Mesenchymal stem cell (in vitro differentiated cells and primary cell): ENCODE measurements at regions not wholly inside any gene's neighbourhood (a gene's known extent, or its start where the extent isn't known, plus 50 kb on each side); places are given as distances from the start of the nearest gene placed in this dataset.
A peak's percentile ranks its signal among the peaks of the same experiment; 100 is the strongest.

ENCODE experiments used
- DNase-seq: peaks from one replicate; pipeline ENCODE4 v3.0.0-alpha.2; 2013
- H2AFZ ChIP-seq: one replicate; pipeline ENCODE4 v1.6.1; 2013; ENCODE audit warnings: low read depth, mild to moderate bottlenecking, control low read depth, inconsistent platforms, low read length, moderate library complexity
- H2AK5ac ChIP-seq: 2 replicates; pipeline ENCODE4 v1.6.1; 2013; ENCODE audit warnings: low read length, moderate library complexity, mild to moderate bottlenecking, inconsistent platforms; ENCODE audit not compliant: severe bottlenecking
- H2BK120ac ChIP-seq: one replicate; pipeline ENCODE4 v1.6.1; 2013; ENCODE audit warnings: low read depth, mild to moderate bottlenecking, inconsistent platforms, low read length, moderate library complexity
- H2BK12ac ChIP-seq, 2 experiments: one replicate each; pipeline ENCODE4 v1.6.1; 2013; ENCODE audit warnings: inconsistent platforms in 2 of 2, low read length in 2 of 2, mild to moderate bottlenecking in 2 of 2, moderate library complexity in 2 of 2, control low read depth in 1 of 2
- H2BK15ac ChIP-seq: one replicate; pipeline ENCODE4 v1.6.1; 2013; ENCODE audit warnings: mild to moderate bottlenecking, low read depth, inconsistent platforms; ENCODE audit not compliant: poor library complexity, severe bottlenecking
- H2BK5ac ChIP-seq: 2 replicates; pipeline ENCODE4 v1.6.1; 2013; ENCODE audit warnings: low read depth, mild to moderate bottlenecking, low read length, control low read depth, inconsistent platforms; ENCODE audit not compliant: poor library complexity, severe bottlenecking
- H3K14ac ChIP-seq, 2 experiments: one replicate each; pipeline ENCODE4 v1.6.1; 2013; ENCODE audit warnings: inconsistent platforms in 2 of 2, low read length in 2 of 2, control low read depth in 1 of 2, mild to moderate bottlenecking in 1 of 2, moderate library complexity in 1 of 2
- H3K18ac ChIP-seq, 2 experiments: one replicate each; pipeline ENCODE4 v1.6.1; 2013; ENCODE audit warnings: inconsistent platforms in 2 of 2, low read length in 2 of 2, control low read depth in 1 of 2, low read depth in 1 of 2, mild to moderate bottlenecking in 1 of 2
- H3K23ac ChIP-seq, 2 experiments: one replicate each; pipeline ENCODE4 v1.6.1; 2013; ENCODE audit warnings: inconsistent platforms in 2 of 2, low read length in 2 of 2, mild to moderate bottlenecking in 2 of 2, moderate library complexity in 2 of 2, control low read depth in 1 of 2
- H3K27ac ChIP-seq: 2 replicates; pipeline ENCODE4 v1.5.1; 2013; ENCODE audit warnings: mild to moderate bottlenecking, moderate library complexity, low read length, control low read depth, inconsistent platforms; ENCODE audit not compliant: poor library complexity, severe bottlenecking
- H3K27me3 ChIP-seq, 2 experiments: 2 replicates each; pipeline versions ENCODE4 v1.6.1 to v1.7.0; 2013; ENCODE audit warnings: low read length in 2 of 2, mild to moderate bottlenecking in 2 of 2, moderate library complexity in 2 of 2, control low read depth in 1 of 2, inconsistent platforms in 1 of 2; ENCODE audit not compliant: control insufficient read depth in 1 of 2, insufficient read depth in 1 of 2
- H3K36me3 ChIP-seq, 2 experiments: 2 replicates each; pipeline versions ENCODE4 v1.6.1 to v1.7.0; 2013; ENCODE audit warnings: low read length in 2 of 2, control low read depth in 1 of 2, inconsistent platforms in 1 of 2, low read depth in 1 of 2, mild to moderate bottlenecking in 1 of 2; ENCODE audit not compliant: insufficient read depth in 2 of 2, control insufficient read depth in 1 of 2
- H3K4ac ChIP-seq, 2 experiments: one replicate each; pipeline ENCODE4 v1.6.1; 2013; ENCODE audit warnings: inconsistent platforms in 2 of 2, low read length in 2 of 2, mild to moderate bottlenecking in 2 of 2, moderate library complexity in 2 of 2, control low read depth in 1 of 2, low read depth in 1 of 2
- H3K4me1 ChIP-seq: 2 replicates; pipeline ENCODE4 v1.6.1; 2013; ENCODE audit warnings: low read depth, low read length, control low read depth; ENCODE audit not compliant: control insufficient read depth, insufficient read depth
- H3K4me2 ChIP-seq: 2 replicates; pipeline ENCODE4 v1.6.1; 2013; ENCODE audit warnings: low read length, mild to moderate bottlenecking, inconsistent platforms; ENCODE audit not compliant: poor library complexity, severe bottlenecking
- H3K4me3 ChIP-seq, 2 experiments: 2 replicates each; pipeline versions ENCODE4 v1.5.1 to v1.7.0; 2013; ENCODE audit warnings: low read length in 2 of 2, mild to moderate bottlenecking in 2 of 2, control low read depth in 1 of 2, low read depth in 1 of 2; ENCODE audit not compliant: insufficient read depth in 1 of 2
- H3K79me1 ChIP-seq: replicated peaks from 2 replicates; pipeline ENCODE4 v1.6.1; 2013; ENCODE audit warnings: mild to moderate bottlenecking, control low read depth, low read length, inconsistent platforms; ENCODE audit not compliant: poor library complexity, severe bottlenecking
- H3K9ac ChIP-seq: 2 replicates; pipeline ENCODE4 v1.7.0; 2013; ENCODE audit warnings: mild to moderate bottlenecking, low read length, moderate library complexity
- H3K9me3 ChIP-seq: 2 replicates; pipeline ENCODE4 v1.7.0; 2013; ENCODE audit warnings: mild to moderate bottlenecking, low read length; ENCODE audit not compliant: control insufficient read depth
- H4K8ac ChIP-seq: one replicate; pipeline ENCODE4 v1.6.1; 2013; ENCODE audit warnings: inconsistent platforms, mild to moderate bottlenecking, low read length, moderate library complexity
- H4K91ac ChIP-seq: one replicate; pipeline ENCODE4 v1.6.1; 2013; ENCODE audit warnings: mild to moderate bottlenecking, low read length, inconsistent platforms
- WGBS: methylation state at CpG from one replicate; pipeline ENCODE4 v1.1.7; 2013; ENCODE audit warnings: mixed read lengths; 5-methylcytosine and 5-hydroxymethylcytosine counted together

- H2BK12ac ChIP-seq, result no peak overlapping the region
- no peak overlapping the region for H3K23ac ChIP-seq
- no peaks in the 10 kb centered on the region for H3K36me3 ChIP-seq
- no peak overlapping the region for H2AK5ac ChIP-seq
- H3K4me2 ChIP-seq, result no peak overlapping the region
- no peak overlapping the region for H4K8ac ChIP-seq
- H3K9ac ChIP-seq, result peak overlapping the region; percentile 89
- no peak overlapping the region for H2BK15ac ChIP-seq
- no peak overlapping the region for H3K14ac ChIP-seq
- H3K4me1 ChIP-seq, result peaks cover 1% of the 10 kb centered on the region
- H3K4me3 ChIP-seq, result peak overlapping the region in 1 of 2 experiments; percentile 50
- H2AFZ ChIP-seq, result no peak overlapping the region
- H3K79me1 ChIP-seq, result no peaks in the 10 kb centered on the region
- no peak overlapping the region for H2BK5ac ChIP-seq
- H3K18ac ChIP-seq, result peak overlapping the region in 1 of 2 experiments; percentile 13
- no peak overlapping the region for H3K4ac ChIP-seq
- no peak overlapping the region for H3K27ac ChIP-seq
- H4K91ac ChIP-seq, result no peak overlapping the region
- DNase-seq, result peak; percentile 38
- H3K27me3 ChIP-seq, result no peaks in the 10 kb centered on the region
- no peaks in the 10 kb centered on the region for H3K9me3 ChIP-seq
- H2BK120ac ChIP-seq, result no peak overlapping the region
- 91% methylated on average over 11 of the region's 11 CpGs for WGBS
These were observed 102.0 kb upstream of the PRICKLE2 start for GRCh38 chr3:64327100-64327804.

DNA sequence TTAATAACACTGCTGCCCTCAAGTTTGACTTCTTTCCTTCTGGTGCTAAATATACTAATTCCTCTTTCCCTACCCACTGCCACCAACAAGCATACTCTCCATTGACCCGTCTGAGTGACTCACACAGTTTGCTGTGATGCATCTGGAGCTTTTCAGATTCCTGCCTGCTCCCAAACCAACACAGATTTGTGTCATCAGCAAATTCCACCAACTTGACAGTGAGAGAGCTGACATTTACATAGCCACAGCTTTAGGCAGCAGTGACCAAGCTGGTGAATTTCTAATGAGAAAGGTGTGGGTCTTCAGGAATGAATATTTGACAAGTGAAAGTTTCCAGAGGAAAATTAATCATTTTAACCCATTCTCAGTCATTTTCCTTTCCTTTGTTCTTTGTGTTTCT is 96.5 kb upstream of the PRICKLE2 start:
- Histone ChIP-seq H3K79me1 (no peaks in the 10 kb centered on the region), H2BK120ac (no peak overlapping the region), H3K9me3 (no peaks in the 10 kb centered on the region), H3K4me2 (no peak overlapping the region), H3K27ac (peak overlapping the region; percentile 58), H3K18ac (no peak overlapping the region), H4K8ac (no peak overlapping the region), H3K27me3 (no peaks in the 10 kb centered on the region), H2BK15ac (no peak overlapping the region), H2BK12ac (no peak overlapping the region), H3K9ac (peak overlapping the region; percentile 16), H2AFZ (no peak overlapping the region), H4K91ac (no peak overlapping the region), H3K23ac (no peak overlapping the region), H2BK5ac (no peak overlapping the region), H3K36me3 (no peaks in the 10 kb centered on the region), H3K4me3 (no peak overlapping the region), H2AK5ac (no peak overlapping the region), H3K4ac (no peak overlapping the region), H3K14ac (no peak overlapping the region), H3K4me1 (peaks cover 2% of the 10 kb centered on the region)
- peak; percentile 93 for DNase-seq
- 0% methylated on average over 1 of the region's 1 CpG for WGBS

- Histone ChIP-seq H3K9me3 (no peaks in the 10 kb centered on the region), H4K8ac (no peak overlapping the region), H3K14ac (no peak overlapping the region), H2BK15ac (no peak overlapping the region), H4K91ac (no peak overlapping the region), H3K4me2 (no peak overlapping the region), H2AFZ (no peak overlapping the region), H3K4me1 (peaks cover 4% of the 10 kb centered on the region), H3K9ac (no peak overlapping the region), H2AK5ac (no peak overlapping the region), H3K79me1 (no peaks in the 10 kb centered on the region), H2BK120ac (no peak overlapping the region), H3K36me3 (no peaks in the 10 kb centered on the region), H2BK5ac (no peak overlapping the region), H3K4me3 (no peak overlapping the region), H3K23ac (no peak overlapping the region), H3K27me3 (no peaks in the 10 kb centered on the region), H2BK12ac (no peak overlapping the region), H3K18ac (no peak overlapping the region), H3K27ac (no peak overlapping the region), H3K4ac (no peak overlapping the region)
- 83% methylated on average over 4 of the region's 4 CpGs for WGBS
- no peak for DNase-seq
These were observed 94.1 kb upstream of the PRICKLE2 start for GRCh38 chr3:64319391-64319790.

- no peak overlapping the region for H3K4me2 ChIP-seq
These were observed 93.5 kb upstream of the PRICKLE2 start for GRCh38 chr3:64318668-64319271.

More at GRCh38 chr3:64318668-64319271, 93.5 kb upstream of the PRICKLE2 start:
- H2BK12ac ChIP-seq, result no peak overlapping the region
- no peaks in the 10 kb centered on the region for H3K27me3 ChIP-seq
- H4K8ac ChIP-seq, result no peak overlapping the region
- H4K91ac ChIP-seq, result no peak overlapping the region
- no peak overlapping the region for H3K4ac ChIP-seq
- H3K4me1 ChIP-seq, result peaks cover 4% of the 10 kb centered on the region
- H2BK15ac ChIP-seq, result peak overlapping the region; percentile 82
- H3K14ac ChIP-seq, result no peak overlapping the region
- H3K18ac ChIP-seq, result no peak overlapping the region
- H2AK5ac ChIP-seq, result peak overlapping the region; percentile 17
- H3K27ac ChIP-seq, result no peak overlapping the region
- no peak overlapping the region for H3K4me3 ChIP-seq
- no peak overlapping the region for H2BK5ac ChIP-seq
- no peaks in the 10 kb centered on the region for H3K9me3 ChIP-seq
- H3K23ac ChIP-seq, result no peak overlapping the region
- H3K36me3 ChIP-seq, result no peaks in the 10 kb centered on the region
- H3K79me1 ChIP-seq, result no peaks in the 10 kb centered on the region
- no CpG with 5 or more reads among the region's 1 CpG for WGBS
- DNase-seq, result no peak
- H3K9ac ChIP-seq, result no peak overlapping the region
- H2AFZ ChIP-seq, result no peak overlapping the region
- no peak overlapping the region for H2BK120ac ChIP-seq
